ENCODE measurements at regions not wholly inside any gene's neighbourhood (a gene's known extent, or its start where the extent isn't known, plus 50 kb on each side); places are given as distances from the start of the nearest gene placed in this dataset.

GRCh38 chr9:13002740-13003139, 227.9 kb downstream of the LURAP1L start:
- Mint-ChIP-seq H3K36me3 (ENCODE audit: low read depth) (no peaks in the 10 kb centered on the region), H3K27ac (peak overlapping the region in 2 of 3 experiments; percentile 18 to 37), H3K4me3 (no peak overlapping the region), H3K27me3 (ENCODE audit: low read depth) (no peaks in the 10 kb centered on the region), H3K9me3 (peaks cover 2% of the 10 kb centered on the region), H3K4me1 (no peaks in the 10 kb centered on the region)
- TF ChIP-seq, protein P1, sequence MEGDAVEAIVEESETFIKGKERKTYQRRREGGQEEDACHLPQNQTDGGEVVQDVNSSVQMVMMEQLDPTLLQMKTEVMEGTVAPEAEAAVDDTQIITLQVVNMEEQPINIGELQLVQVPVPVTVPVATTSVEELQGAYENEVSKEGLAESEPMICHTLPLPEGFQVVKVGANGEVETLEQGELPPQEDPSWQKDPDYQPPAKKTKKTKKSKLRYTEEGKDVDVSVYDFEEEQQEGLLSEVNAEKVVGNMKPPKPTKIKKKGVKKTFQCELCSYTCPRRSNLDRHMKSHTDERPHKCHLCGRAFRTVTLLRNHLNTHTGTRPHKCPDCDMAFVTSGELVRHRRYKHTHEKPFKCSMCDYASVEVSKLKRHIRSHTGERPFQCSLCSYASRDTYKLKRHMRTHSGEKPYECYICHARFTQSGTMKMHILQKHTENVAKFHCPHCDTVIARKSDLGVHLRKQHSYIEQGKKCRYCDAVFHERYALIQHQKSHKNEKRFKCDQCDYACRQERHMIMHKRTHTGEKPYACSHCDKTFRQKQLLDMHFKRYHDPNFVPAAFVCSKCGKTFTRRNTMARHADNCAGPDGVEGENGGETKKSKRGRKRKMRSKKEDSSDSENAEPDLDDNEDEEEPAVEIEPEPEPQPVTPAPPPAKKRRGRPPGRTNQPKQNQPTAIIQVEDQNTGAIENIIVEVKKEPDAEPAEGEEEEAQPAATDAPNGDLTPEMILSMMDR (IDR thresholded peaks at IDR 0.05; ENCODE audit: unreplicated experiment in 3 of 3) = no peak

- no peaks in the 10 kb centered on the region for H3K4me1 Mint-ChIP-seq
- H3K27me3 Mint-ChIP-seq (ENCODE audit: low read depth) = no peaks in the 10 kb centered on the region
- H3K27ac Mint-ChIP-seq = no peak overlapping the region
Observed at GRCh38 chr9:13009871-13010270, 235.1 kb downstream of the LURAP1L start.

GRCh38 chr9:13013991-13014883, 239.4 kb downstream of the LURAP1L start:
- TF ChIP-seq, protein P1 (IDR thresholded peaks at IDR 0.05; ENCODE audit: unreplicated experiment in 3 of 3) = no peak
- no peak overlapping the region for H3K27ac Mint-ChIP-seq
- H3K27me3 Mint-ChIP-seq (ENCODE audit: low read depth) = no peaks in the 10 kb centered on the region
- H3K4me1 Mint-ChIP-seq = no peaks in the 10 kb centered on the region
- no peaks in the 10 kb centered on the region for H3K36me3 Mint-ChIP-seq (ENCODE audit: low read depth)
- no peak overlapping the region for H3K4me3 Mint-ChIP-seq
- peaks cover 6% of the 10 kb centered on the region for H3K9me3 Mint-ChIP-seq

More at GRCh38 chr9:13009871-13010270, 235.1 kb downstream of the LURAP1L start:
- peaks cover 7% of the 10 kb centered on the region for H3K9me3 Mint-ChIP-seq
- H3K36me3 Mint-ChIP-seq (ENCODE audit: low read depth) = no peaks in the 10 kb centered on the region
- no peak overlapping the region for H3K4me3 Mint-ChIP-seq
- TF ChIP-seq, protein P1 (IDR thresholded peaks at IDR 0.05; ENCODE audit: unreplicated experiment in 3 of 3) = no peak

DNA sequence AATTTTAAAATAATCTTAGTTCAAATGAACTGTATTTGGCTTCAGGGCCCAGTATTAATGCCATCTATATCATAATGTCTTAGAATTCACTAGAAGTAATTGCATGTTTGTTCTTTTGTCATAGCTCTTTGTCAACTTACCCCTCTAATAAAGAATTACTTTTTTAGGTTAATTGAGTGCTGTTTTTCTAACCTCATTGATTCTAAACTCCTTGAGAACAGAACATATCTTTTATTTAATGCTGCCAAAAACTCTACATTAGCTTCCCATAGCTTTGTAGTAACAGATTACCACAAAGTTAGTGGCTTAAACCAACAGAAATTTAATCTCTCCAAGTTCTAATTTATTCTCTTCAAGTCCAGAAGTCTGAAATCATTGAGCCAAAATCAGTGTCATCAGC, 242.4 kb downstream of the LURAP1L start:
- Mint-ChIP-seq H3K36me3 (ENCODE audit: low read depth) (no peaks in the 10 kb centered on the region), H3K4me1 (peaks cover 14% of the 10 kb centered on the region), H3K4me3 (no peak overlapping the region), H3K27ac (no peak overlapping the region), H3K27me3 (ENCODE audit: low read depth) (no peaks in the 10 kb centered on the region), H3K9me3 (peaks cover 4% of the 10 kb centered on the region)
- TF ChIP-seq, protein P1 (IDR thresholded peaks at IDR 0.05; ENCODE audit: unreplicated experiment in 3 of 3) = no peak

DNA sequence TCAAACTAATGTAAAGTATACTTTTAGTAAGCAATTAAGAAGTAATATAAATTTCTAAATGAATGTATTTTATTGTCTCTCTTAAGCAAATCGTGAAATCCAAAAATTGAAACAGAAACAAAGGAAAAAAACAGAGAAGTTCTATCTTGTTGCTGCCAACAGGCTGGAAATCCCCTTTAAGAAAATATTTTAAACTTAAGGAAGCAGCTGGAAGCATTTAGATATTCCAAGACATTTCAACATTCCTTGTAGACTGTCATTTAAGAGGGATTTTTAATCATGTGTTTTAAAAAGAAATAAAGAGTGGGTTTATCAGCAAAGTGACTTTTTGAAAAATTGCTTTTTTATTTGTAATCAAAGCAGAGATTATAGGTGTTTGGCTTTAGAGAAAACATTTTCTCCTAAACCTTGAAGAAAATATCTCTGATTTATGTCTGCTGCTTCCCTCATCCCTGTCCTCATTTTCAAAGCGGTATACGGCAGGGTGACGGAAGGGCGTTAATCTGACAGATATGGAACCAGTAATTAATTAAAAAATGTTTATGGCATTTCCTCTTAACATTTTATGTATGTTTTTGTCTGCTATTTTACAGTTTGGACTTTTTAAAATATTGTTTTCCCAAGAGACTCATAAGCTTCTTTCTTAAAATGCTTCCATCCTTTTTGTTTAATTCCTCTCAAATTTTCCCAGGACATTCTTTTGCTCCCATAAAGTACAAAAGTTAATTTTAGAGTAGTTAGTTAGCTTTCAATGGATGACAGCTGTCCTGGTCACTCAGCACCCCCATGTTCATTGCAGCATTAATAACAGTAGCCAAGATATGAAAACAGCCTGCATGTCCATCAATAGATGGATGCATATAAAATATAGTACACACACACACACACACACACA, 245.6 kb downstream of the LURAP1L start:
- no peaks in the 10 kb centered on the region for H3K27me3 Mint-ChIP-seq (ENCODE audit: low read depth)
- TF ChIP-seq, protein P1 (IDR thresholded peaks at IDR 0.05; ENCODE audit: unreplicated experiment in 3 of 3) = no peak
- H3K27ac Mint-ChIP-seq = peak overlapping the region; percentile 54 to 81 (median 58)
- peaks cover 14% of the 10 kb centered on the region for H3K4me1 Mint-ChIP-seq
- H3K36me3 Mint-ChIP-seq (ENCODE audit: low read depth) = no peaks in the 10 kb centered on the region
- H3K4me3 Mint-ChIP-seq = peak overlapping the region in 2 of 3 experiments; percentile 2 to 56
- no peaks in the 10 kb centered on the region for H3K9me3 Mint-ChIP-seq

All from nephron (organoid).